ENCODE measurements at regions not wholly inside any gene's neighbourhood (a gene's known extent, or its start where the extent isn't known, plus 50 kb on each side); places are given as distances from the start of the nearest gene placed in this dataset.

DNA sequence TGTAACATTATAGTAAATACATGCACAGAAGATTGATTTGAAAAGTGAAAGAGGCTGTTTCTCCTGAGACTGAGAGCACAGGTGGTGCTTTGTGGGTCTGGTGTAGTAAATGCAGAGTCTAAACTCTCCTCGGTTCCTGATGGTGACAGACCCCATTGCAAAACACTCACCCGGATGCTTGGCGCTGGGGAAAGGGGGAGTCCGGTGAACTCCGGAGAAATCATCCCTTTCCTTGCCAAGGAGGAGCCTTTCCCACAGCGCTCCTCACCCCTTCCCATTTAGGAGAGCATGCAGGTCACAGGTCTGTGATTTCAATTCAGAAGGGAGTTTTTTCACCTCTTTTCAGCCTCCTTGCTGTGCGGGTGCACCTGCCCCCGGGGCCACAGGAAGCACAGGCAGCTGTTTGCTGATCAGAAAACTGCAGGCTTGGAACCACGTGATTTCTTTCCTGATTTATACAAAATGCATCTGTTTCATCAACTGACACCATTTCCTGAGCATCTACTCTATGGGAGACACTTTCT is 75.6 kb upstream of the LYZL2 start:
- TF ChIP-seq, protein P1, sequence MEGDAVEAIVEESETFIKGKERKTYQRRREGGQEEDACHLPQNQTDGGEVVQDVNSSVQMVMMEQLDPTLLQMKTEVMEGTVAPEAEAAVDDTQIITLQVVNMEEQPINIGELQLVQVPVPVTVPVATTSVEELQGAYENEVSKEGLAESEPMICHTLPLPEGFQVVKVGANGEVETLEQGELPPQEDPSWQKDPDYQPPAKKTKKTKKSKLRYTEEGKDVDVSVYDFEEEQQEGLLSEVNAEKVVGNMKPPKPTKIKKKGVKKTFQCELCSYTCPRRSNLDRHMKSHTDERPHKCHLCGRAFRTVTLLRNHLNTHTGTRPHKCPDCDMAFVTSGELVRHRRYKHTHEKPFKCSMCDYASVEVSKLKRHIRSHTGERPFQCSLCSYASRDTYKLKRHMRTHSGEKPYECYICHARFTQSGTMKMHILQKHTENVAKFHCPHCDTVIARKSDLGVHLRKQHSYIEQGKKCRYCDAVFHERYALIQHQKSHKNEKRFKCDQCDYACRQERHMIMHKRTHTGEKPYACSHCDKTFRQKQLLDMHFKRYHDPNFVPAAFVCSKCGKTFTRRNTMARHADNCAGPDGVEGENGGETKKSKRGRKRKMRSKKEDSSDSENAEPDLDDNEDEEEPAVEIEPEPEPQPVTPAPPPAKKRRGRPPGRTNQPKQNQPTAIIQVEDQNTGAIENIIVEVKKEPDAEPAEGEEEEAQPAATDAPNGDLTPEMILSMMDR (IDR thresholded peaks at IDR 0.05): no peak
- no peak for TF ChIP-seq POLR2A (IDR thresholded peaks at IDR 0.05)
- TF ChIP-seq POLR2AphosphoS5 (IDR thresholded peaks at IDR 0.05): no peak

Measured in sigmoid colon (tissue), 4 donors.